DND-41 (cell line): ENCODE measurements at regions not wholly inside any gene's neighbourhood (a gene's known extent, or its start where the extent isn't known, plus 50 kb on each side); places are given as distances from the start of the nearest gene placed in this dataset.

Source experiments
- ATAC-seq: fragments of 200-7000 bp; cut with Tn5 transposase; 3 replicates; pipeline ENCODE4 v1.9.1; 2021; ENCODE audit warnings: low read depth; ENCODE audit not compliant: insufficient read depth
- DNase-seq: peaks from one replicate; pipeline ENCODE4 v3.0.0-alpha.2; 2020
- H2AFZ ChIP-seq: 2 replicates; pipeline ENCODE4 v1.6.0; 2012; ENCODE audit warnings: low read depth, low read length
- H3K27ac ChIP-seq: 2 replicates; pipeline ENCODE4 v1.5.1; 2012; ENCODE audit warnings: low read length, inconsistent platforms
- H3K27me3 ChIP-seq: fragments of 200-600 bp; sonication (generic); 2 replicates; pipeline ENCODE4 v1.6.0; 2012; ENCODE audit warnings: low read length, mild to moderate bottlenecking, inconsistent platforms; ENCODE audit not compliant: insufficient read depth, poor library complexity
- H3K36me3 ChIP-seq: 2 replicates; pipeline ENCODE4 v1.5.1; 2012; ENCODE audit warnings: low read length, inconsistent platforms; ENCODE audit not compliant: insufficient read depth
- H3K4me1 ChIP-seq: 2 replicates; pipeline ENCODE4 v1.5.1; 2012; ENCODE audit warnings: mild to moderate bottlenecking, low read length; ENCODE audit not compliant: insufficient read depth
- H3K4me2 ChIP-seq: 2 replicates; pipeline ENCODE4 v1.6.0; 2012; ENCODE audit warnings: mild to moderate bottlenecking, moderate library complexity, low read length, inconsistent platforms; ENCODE audit not compliant: insufficient read depth
- H3K4me3 ChIP-seq, 2 experiments: fragments of 200-600 bp in 1 of 2; shearing (Covaris generic) in 1 of 2; 2 replicates each; pipeline ENCODE4 v1.5.1; 2012 to 2016; ENCODE audit warnings: inconsistent platforms in 2 of 2, low read length in 2 of 2, mild to moderate bottlenecking in 2 of 2, low read depth in 1 of 2, moderate library complexity in 1 of 2
- H3K79me2 ChIP-seq: 2 replicates; pipeline ENCODE4 v1.6.0; 2012; ENCODE audit warnings: low read length, inconsistent platforms; ENCODE audit not compliant: insufficient read depth
- H3K9ac ChIP-seq: 2 replicates; pipeline ENCODE4 v1.6.0; 2012; ENCODE audit warnings: low read depth, mild to moderate bottlenecking, inconsistent platforms, low read length, moderate library complexity
- H3K9me3 ChIP-seq: 2 replicates; pipeline ENCODE4 v1.5.1; 2012; ENCODE audit warnings: low read length, moderate library complexity, mild to moderate bottlenecking, inconsistent platforms; ENCODE audit not compliant: insufficient read depth, severe bottlenecking
- H4K20me1 ChIP-seq: 2 replicates; pipeline ENCODE4 v1.6.0; 2012; ENCODE audit warnings: low read length; ENCODE audit not compliant: insufficient read depth
- EZH2 ChIP-seq: IDR thresholded peaks from 3 replicates; pipeline ENCODE4 v1.6.1; 2012; ENCODE audit warnings: borderline replicate concordance, low read depth, mild to moderate bottlenecking, moderate library complexity, low read length, inconsistent platforms; ENCODE audit not compliant: severe bottlenecking
- TF ChIP-seq, protein P1 (sequence below): IDR thresholded peaks from 2 replicates; pipeline ENCODE4 v1.5.1; 2012; ENCODE audit warnings: borderline replicate concordance, low read length, moderate library complexity, mild to moderate bottlenecking; ENCODE audit not compliant: poor library complexity, severe bottlenecking; ENCODE audit errors: extremely low read depth

GRCh38 chr11:38191101-38191500 lies 1593.1 kb upstream of the RAG2 start:
- no peaks in the 10 kb centered on the region for H3K4me1 ChIP-seq
- no peaks in the 10 kb centered on the region for H4K20me1 ChIP-seq
- H3K9ac ChIP-seq: no peak overlapping the region
- DNase-seq (no peak), ATAC-seq (no peak)
- no peak overlapping the region for H3K27ac ChIP-seq
- H3K79me2 ChIP-seq: no peaks in the 10 kb centered on the region
- H2AFZ ChIP-seq: no peak overlapping the region
- no peak overlapping the region for H3K4me3 ChIP-seq
- no peaks in the 10 kb centered on the region for H3K36me3 ChIP-seq
- H3K9me3 ChIP-seq: no peaks in the 10 kb centered on the region
- H3K27me3 ChIP-seq: no peaks in the 10 kb centered on the region
- no peak overlapping the region for H3K4me2 ChIP-seq
- TF ChIP-seq, protein P1, sequence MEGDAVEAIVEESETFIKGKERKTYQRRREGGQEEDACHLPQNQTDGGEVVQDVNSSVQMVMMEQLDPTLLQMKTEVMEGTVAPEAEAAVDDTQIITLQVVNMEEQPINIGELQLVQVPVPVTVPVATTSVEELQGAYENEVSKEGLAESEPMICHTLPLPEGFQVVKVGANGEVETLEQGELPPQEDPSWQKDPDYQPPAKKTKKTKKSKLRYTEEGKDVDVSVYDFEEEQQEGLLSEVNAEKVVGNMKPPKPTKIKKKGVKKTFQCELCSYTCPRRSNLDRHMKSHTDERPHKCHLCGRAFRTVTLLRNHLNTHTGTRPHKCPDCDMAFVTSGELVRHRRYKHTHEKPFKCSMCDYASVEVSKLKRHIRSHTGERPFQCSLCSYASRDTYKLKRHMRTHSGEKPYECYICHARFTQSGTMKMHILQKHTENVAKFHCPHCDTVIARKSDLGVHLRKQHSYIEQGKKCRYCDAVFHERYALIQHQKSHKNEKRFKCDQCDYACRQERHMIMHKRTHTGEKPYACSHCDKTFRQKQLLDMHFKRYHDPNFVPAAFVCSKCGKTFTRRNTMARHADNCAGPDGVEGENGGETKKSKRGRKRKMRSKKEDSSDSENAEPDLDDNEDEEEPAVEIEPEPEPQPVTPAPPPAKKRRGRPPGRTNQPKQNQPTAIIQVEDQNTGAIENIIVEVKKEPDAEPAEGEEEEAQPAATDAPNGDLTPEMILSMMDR: no peak
- no peak for TF ChIP-seq EZH2

DNA sequence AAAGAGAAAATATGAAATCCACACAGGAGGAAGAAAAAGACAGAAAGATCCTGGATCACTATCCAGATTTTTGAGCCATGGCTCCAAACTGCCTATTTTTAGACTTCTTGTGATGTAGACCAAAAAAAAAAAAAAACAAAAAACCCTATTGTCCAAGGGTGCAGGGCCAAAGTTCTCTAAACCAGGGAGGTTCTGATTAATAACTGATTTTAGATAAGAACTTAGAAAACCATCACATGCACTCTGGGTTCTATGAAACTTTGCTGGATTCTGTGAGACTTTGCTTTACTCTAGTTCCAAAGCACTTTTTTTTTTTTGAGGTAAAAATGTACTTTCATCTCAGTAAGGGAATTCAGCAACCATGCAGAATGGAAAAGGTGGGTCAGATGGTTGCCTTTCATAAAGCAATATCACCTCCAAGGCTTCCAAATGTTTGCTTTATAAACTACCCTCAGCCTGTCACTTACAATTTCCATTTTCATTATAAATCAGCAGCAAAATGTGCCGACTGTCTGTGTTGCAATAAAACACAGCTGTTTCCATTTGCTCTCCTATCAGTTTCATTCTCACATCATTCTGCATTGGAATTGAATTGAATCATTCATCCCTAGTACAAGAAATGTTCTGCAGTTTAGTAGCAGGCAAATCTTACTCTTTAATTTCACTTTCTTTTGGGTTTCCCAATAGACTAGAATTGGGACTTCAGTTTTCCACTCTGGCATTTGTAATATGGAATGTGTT lies 1584.3 kb upstream of the RAG2 start:
- no peaks in the 10 kb centered on the region for H4K20me1 ChIP-seq
- H3K9me3 ChIP-seq: no peaks in the 10 kb centered on the region
- H3K4me1 ChIP-seq: no peaks in the 10 kb centered on the region
- H3K27ac ChIP-seq: no peak overlapping the region
- H3K36me3 ChIP-seq: no peaks in the 10 kb centered on the region
- DNase-seq: no peak
- H3K27me3 ChIP-seq: no peaks in the 10 kb centered on the region
- TF ChIP-seq, protein P1: no peak
- no peak for TF ChIP-seq EZH2
- H3K9ac ChIP-seq: no peak overlapping the region
- no peak overlapping the region for H3K4me2 ChIP-seq
- ATAC-seq: no peak
- H3K79me2 ChIP-seq: no peaks in the 10 kb centered on the region
- no peak overlapping the region for H3K4me3 ChIP-seq
- no peak overlapping the region for H2AFZ ChIP-seq

- Histone ChIP-seq H3K4me1 (no peaks in the 10 kb centered on the region), H3K9ac (no peak overlapping the region), H3K27me3 (no peaks in the 10 kb centered on the region), H3K9me3 (no peaks in the 10 kb centered on the region), H4K20me1 (no peaks in the 10 kb centered on the region), H3K4me3 (no peak overlapping the region), H3K4me2 (no peak overlapping the region), H3K36me3 (no peaks in the 10 kb centered on the region), H2AFZ (no peak overlapping the region), H3K27ac (no peak overlapping the region), H3K79me2 (no peaks in the 10 kb centered on the region)
- DNase-seq (no peak), ATAC-seq (no peak)
- no peak for TF ChIP-seq EZH2
- TF ChIP-seq, protein P1: no peak
Measured at GRCh38 chr11:38176686-38177322, 1578.8 kb upstream of the RAG2 start.
